AG08395 (cell line): ENCODE measurements at regions not wholly inside any gene's neighbourhood (a gene's known extent, or its start where the extent isn't known, plus 50 kb on each side); places are given as distances from the start of the nearest gene placed in this dataset.
"Not testable (repeated sequence)": the region's sequence is repeated elsewhere in the genome, so short reads cannot be mapped to it uniquely, and the experiment has no call there.

Experiments
- DNase-seq: peaks from one replicate; pipeline ENCODE4 v3.0.0; 2012; ENCODE audit warnings: mixed read lengths, low spot score

DNA sequence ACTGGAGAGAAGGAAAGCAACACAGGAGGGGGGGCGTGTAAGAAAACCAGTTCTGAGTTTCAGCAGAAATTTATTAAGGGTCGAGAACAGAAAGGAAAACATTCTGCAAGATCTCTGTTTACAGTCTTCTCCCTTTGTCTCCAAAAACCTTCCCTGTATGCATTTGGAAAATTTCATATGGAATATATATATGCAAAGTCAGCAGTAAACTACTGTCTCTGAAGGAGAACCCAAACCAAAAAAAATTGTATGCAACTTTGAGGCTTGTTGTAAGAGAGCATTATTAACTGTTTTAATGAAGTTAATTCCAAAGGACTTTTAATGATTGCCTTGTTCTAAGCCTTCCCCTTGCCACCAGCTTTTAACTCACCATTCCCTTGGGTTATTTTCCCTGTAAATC is 238.2 kb upstream of the GPR149 start:
- DNase-seq = no peak

DNA sequence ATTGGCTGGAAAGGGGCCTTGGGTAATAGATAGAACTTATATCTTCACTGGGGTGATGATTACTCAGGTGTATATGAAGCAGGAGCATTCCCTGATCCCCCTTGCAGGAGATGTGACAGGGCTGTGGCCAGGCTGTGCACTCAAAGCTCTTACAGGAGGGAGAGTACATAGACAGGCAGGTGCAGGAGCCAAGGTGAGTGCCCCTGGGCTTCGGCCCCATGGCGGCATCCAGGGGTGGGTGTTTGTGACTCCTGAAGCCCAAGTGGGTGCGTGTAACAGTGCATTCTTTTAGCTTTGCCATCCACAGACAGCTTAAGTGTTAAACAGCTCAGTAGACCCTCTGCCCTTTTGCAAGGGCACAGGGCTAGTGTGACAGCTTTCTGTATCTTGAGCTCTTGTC is 236.6 kb upstream of the GPR149 start:
- DNase-seq = no peak

DNA sequence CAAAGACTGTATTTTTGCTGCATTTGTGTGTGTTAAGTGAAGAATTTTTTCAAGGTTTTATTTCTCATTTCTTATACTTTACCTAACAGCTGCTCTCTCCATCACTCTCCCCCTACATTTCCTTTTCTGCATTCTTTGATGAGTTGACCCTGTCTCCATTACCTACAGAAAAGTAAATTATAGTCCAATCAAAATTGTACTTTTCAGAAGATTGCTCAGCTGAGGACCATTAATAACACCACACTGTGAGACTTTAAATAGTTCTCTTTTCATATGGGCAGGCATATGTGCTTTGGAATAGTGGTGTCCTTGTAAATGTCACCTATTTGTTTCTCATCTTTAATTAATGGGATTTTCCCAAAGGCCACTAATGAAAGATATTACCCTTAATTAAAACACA is 234.7 kb upstream of the GPR149 start:
- no peak for DNase-seq

DNA sequence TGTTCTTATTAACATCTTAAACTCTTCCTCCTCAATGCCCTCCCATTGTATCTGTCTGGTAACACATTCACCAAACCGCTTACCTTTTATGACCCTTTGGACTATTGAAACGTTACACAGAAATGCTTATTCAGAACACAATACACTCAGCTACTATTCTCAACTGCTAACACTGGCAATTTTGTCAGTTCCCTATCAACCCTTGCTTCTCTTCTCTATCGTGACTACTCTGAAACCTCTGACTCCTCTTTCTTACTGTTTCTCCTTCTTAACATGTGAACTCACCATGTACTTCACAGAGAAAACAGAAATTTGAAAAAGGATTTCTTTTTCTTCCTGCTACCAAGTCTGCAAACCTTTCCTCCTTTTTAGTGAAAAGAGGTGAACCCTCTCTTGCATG is 232.9 kb upstream of the GPR149 start:
- DNase-seq = no peak

DNA sequence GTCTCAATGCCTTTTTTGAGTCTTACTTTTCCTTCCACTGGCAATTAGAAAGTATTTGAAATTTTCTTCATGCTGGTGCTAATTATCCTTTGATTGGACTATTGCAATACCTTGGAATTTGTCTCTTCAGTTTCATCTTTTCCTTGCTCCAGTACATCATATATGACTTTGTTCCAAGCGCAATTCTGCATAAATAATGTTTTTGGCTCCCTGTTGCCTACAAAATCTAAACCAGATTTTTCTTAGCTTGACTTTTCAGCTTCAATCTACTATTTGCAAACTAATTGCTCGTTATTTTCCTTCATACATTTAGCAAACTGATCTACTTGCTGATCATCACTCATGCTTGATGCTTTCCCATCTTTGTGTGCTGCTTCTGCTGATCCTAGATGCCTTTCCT is 230.8 kb upstream of the GPR149 start:
- no peak for DNase-seq

DNA sequence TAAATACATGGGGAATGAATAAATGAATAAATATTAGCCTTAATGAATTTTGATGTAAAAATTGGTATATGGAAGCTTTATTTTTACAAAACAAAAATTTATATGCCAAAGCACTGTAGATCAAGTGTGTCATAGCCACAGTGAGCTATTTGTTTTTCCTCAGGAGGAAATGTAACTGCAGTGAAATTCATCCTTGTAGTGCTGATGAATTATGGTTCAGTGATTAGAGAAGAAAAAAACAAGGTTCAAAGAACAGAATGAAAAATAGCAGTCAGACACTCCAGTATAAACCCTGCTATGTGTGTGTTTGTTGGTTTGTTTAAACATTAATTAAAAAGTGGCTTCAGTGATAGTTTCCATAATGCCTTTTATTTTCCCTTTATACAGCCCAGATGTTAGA is 228.0 kb upstream of the GPR149 start:
- no peak for DNase-seq

DNA sequence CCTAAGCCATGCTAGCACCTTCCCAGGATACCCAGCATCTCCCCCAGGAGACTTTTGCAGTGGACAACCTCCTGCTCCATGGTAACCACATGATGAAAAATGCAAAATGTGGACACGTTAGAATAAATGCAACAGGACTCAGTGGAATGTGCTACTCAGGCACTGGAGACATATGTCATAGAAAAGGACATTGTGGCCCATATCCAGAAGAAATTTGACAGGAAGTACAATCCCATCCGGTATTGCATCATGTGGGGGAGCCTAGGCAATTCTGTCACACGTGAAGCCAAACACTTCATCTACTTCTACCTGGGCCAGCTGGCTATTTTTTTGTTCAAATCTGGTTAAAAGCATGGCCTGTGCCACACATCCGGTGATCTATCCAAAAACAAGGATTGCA is 227.2 kb upstream of the GPR149 start:
- no peak for DNase-seq

DNA sequence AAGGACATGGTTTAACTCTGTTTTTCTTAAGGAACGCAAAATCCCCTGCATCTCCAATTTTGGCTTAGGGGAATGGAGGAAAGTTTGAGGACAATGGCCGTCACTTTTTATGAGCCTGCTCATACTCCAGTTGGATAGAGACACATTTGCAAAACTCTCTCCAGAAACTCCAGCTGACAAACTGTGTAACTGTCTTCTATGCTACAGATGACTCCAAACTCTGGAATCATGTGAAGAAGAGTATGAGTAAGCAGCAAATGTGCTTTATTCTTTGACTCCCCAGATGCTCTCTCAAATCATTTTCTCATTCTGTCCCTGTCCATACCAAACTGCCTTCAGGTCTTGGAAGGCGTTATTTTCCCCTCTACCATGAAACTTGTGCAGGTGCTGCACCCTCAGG is 226.5 kb upstream of the GPR149 start:
- no peak for DNase-seq

DNA sequence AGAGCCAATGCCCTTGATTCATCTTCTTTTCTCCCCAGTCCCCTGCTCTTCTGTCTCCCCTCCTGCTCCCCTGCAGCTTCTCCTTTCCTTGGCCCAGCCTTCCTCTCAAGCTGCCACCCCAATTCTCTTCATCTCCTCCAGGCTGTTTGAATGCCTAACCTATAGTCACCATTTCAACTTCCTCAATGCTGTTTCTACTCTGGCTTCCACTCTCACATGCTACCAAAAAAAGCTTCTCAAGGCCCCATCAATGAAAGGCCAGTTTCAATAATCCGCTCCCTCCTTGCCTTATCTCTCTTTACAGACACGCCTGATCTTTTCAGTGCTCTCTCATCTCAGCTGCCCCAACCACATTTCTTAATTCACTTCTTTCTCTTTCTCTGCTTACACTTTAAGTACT is 212.2 kb upstream of the GPR149 start:
- no peak for DNase-seq

DNA sequence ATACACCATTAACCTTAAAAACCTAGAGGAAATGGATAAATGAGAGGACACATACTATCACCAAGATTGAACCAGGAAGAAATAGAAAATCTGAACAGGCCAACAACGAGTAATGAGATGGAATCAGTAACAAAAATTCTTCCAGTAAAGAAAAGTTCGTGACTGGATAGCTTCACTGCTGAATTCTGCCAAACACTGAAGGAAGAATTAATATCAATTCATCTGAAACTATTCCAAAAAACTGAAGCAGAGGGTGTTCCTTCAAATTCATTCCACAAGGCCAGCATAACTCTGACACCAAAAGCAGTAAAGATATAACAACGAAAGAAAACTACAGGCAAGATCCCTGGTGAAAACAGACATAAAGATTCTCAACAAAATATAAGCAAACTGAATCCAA is 195.8 kb upstream of the GPR149 start:
- no peak for DNase-seq

DNA sequence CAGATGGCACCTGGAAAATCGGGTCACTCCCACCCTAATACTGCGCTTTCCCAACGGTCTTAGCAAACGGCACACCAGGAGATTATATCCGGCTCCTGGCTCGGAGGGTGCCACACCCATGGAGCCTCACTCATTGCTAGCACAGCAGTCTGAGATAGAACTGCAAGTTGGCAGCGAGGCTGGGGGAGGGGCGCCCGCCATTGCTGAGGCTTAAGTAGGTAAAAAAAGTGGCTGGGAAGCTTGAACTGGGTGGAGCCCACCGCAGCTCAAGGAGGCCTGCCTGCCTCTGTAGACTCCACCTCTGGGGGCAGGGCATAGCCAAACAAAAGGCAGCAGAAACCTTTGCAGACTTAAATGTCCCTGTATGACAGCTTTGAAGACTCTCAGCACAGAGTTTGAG is 189.6 kb upstream of the GPR149 start:
- not testable (repeated sequence) for DNase-seq

DNA sequence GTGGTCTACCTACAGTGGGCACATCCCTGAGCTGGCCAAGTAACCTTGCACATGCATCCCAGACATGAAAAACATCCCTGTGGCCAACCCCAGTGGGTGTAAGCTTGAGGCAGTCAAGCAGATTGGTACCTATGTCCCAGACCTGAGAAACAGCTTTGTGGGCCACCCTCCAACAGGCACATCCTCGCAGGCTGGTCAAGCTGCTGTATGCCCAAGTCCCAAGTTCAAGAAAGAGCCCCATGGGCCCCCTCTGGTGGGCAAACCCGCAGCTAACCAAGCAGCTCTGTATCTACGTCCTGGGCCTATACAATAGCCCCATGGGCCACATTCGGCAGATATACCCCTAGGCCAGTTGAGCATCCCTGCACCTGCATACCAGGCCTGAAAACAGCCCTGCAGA is 186.3 kb upstream of the GPR149 start:
- DNase-seq = no peak

DNA sequence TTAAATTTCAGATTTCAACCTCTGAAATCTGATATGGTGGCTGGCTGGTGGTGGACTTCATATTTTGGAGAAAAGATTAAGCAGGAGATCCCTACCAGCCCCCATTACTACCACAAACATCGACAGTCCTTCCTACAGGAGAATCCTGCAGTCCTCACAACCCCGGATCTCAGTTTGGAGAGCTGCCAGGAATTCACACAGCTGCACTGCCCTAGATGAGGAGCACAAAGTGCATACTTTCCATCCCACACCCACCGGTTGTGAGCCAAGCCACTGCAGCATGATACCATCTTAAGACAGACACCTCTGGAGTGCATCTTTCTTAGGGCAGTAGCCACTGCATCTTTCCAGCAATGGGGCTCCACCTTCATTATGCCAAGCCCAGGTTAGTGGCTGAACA is 185.5 kb upstream of the GPR149 start:
- no peak for DNase-seq

DNA sequence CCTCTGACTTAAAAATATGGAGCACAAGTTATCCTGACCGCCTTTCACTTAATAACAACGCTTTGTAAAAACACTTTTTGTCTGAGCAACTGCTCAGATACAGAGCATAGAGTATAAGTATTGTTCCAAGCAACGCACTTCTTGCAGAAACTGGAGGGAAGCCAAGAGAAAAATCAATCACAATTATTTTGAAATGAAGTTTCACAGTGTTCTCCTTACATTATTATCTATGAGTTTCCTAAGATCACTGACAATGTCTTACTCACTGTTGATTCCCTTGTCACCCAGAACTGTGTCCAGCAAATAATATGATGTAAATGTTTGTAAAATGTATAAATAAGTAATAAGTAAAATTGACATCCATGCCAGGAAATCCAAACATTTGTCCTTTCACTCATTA is 184.6 kb upstream of the GPR149 start:
- no peak for DNase-seq

DNA sequence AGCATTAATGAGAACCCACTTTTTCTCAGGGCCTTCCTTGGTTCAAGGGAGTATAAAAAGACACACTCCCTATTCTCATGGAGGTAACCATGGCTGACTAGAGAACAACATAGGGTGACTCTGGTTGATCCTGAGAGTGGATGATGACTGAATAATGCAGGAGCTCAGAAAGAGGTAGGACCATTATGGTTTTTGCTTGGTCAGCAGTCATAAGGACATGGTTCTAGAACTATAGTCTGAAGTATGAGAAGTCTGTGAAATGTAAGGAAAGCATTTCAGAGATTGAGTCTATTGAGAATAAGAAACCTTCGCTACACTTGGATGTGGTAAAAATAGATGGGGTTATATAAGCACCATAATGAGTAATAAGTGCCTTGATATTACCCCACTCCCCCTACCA is 184.1 kb upstream of the GPR149 start:
- no peak for DNase-seq

DNA sequence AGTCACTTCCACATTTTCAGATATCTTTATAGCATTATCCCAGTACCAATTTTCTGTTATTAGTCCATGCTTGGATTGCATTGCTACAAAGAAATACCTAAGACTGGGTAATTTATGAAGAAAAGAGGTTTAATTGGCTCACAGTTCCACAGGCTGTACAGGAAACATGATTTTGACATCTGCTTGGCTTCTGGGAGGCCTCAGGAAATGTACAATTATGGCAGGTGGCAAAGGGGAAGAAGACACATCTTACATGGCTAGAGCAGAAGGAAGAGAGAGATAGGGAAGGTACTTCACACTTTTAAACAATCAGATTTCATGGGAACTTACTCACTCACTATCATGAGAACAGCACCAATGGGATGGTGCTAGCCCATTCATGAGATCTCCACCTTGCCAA is 172.3 kb upstream of the GPR149 start:
- DNase-seq = no peak

DNA sequence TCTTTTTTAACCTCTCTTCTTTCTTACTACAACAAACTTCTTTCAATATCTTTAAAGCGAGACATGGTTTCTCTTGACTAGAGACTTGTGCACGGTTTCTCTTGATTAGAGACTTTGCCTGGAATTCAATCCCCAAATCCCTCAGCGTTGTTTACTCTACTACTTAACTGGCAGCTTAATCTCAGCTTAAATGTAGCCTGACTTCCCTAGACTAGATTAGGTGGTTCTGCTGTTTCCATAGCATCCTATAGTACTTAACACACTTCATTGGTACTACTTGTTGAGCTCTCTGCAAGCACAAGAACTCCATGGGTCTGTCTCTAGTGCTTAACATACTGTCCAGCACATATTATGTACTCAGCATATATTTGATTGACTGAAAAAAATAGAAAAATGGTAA is 168.2 kb upstream of the GPR149 start:
- DNase-seq = no peak

DNA sequence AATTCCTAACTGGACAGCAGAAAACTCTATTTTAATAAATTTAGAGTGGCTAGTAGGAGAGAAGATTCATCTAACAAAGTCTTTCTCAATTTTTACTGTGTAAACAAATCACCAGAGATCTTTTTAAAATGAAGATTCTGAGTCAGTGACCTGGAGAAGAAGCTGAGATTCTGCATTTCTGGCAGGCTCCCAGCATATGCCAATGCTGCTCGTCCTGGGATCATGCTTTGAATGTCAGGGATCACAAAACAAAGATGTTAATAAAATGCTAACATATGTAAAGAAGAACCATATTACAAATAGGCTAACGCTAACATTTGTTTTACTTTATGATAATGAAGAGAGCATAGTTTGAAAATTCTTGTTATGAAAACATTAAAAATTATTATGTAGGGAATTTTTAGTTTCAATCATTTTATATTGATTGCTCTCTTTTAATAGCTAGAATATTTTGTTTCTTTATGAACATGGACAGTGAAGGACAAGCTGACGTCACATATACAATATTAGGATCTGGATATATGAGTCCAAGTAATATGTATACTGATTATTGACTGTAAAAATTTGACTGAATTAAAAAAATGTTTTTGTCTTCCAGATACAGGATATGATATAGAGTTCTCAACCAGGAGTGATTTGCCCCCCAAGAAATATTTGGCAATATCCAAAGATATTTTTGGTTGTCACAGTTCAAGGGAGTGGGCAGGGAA is 160.8 kb upstream of the GPR149 start:
- no peak for DNase-seq

DNA sequence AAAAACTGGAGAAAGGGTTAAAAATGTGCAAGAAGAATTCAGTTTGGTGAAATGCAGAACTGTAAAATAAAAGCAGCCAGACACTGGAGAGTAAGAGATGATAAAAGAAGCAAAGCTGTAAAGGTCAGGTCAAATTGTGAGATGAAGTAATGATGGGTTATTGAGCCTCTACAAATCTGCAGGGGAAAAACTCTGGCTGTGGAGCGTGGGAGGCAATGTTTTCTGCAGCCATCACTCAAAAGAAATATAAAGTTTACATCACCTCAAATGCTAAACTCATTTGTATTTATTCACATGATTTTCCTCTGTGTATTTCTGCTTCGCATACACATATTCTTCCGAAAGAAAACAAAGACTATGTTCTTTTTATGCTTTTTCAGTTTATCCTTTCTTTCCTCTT is 158.8 kb upstream of the GPR149 start:
- no peak for DNase-seq

DNA sequence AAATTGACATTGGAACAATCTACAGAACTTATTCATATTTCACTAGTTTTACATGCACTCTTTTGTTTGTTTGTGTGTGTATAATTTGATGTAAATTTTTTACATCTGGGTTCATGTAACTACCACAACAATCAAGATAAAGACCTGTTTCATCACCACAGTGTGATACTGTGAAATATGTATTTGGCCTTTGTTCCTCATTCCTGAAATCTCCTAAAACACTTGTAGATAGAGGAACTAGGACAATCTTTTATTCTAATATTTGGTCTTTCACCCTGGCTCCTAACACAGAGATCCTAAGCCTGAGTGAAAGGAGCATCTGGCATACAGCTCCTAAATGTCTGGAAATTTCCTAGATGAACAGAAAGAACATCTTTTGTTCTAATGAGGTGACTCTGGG is 155.0 kb upstream of the GPR149 start:
- DNase-seq = no peak

DNA sequence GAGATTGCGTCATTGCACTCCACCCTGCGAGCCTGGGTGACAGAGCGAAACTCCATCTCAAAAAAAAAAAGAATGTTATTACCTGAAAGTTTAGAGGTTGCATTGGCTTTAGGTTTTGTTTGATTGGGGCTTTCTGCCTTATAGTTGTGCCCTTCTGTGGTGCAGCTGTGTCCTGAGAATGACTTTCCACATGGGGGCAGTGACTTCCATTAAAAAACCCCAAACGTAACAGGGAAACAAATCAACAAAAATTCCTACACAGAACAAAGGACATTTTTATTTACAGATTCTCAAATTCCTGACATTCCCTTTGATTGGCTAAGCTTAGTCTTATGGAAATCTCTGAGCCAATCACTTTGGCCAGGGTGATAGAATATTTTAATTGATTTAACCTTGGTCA is 154.1 kb upstream of the GPR149 start:
- DNase-seq = no peak

DNA sequence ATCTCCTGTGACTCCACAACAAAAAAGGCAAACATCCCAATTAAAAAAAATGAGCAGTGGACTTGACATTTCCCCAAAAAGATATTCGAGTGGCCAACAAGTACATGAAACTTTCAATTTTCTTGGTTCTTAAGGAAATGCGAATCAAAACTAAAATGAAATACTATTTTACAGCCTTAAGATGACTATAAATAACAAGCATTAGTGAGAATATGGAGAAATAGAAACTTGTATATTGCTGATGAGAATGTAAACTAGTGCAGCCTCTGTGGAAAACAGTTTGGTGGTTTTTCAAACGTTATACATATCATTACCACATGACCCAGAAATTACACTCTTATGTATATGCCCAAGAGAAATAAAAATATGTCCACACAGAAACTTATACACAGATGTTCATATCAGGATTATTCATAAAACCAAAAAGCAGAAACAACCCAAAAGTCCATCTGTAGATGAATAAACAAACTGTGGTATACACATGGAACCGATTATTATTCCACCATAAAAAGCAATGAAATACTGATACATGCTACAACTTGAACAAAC is 153.2 kb upstream of the GPR149 start:
- no peak for DNase-seq

DNA sequence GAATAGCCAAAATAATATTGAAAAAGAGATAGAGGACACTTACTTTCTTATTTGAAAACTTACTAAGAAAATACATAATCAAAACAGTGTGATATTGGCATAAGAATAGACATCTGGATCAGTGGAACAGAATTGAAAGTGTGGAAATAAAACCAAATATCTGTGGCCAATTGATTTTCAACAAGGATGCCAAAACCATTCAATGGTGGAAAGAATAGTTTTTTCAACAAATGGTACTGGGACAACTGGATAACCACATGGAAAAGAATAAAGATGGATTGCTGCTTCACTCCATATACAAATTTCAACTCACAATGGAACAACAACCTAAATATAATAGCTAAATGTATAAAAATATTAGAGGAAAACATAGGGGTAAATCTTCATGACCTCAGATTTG is 152.5 kb upstream of the GPR149 start:
- no peak for DNase-seq

DNA sequence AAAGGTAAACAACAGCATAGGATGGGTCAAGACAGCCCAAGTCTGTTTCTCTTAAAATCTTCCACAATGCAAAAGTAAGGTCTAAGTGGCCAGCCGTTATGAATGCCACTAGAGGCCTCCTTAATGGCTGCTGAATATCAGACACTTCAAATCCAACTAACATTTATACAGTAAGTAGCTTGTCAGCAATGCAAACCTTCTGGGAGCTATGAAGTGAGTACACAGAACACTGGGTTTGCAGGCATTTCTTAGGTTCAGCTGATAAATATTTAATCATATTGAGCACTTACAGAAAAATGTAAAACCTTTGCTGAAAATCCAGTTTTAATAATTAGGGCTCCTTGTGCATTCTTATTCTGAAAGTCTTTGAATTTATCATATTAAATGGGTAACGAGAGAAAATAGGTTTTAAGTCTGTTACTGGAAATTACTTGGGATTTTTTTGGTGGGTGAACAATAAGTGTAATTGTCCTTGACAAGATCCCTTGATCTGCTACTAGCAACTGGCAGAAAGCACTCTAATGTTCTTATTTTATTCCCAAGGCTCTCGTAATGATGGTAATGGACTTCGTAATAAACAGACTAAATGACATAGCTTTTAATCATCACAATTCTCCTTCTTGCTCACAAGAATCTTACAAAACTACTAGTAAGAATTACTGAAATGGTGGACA is 141.7 kb upstream of the GPR149 start:
- no peak for DNase-seq
